BJ (cell line): ENCODE measurements at regions not wholly inside any gene's neighbourhood (a gene's known extent, or its start where the extent isn't known, plus 50 kb on each side); places are given as distances from the start of the nearest gene placed in this dataset.

Experiments
- CTCF ChIA-PET: fragments of 350-600 bp; formaldehyde crosslinking; extraction: SDS; loops from one replicate; lab custom pipeline; 2021; ENCODE audit warnings: antibody characterized with exemption, inconsistent platforms; lab: Yijun Ruan, JAX
- POLR2A ChIA-PET: fragments of 300-600 bp; sonication (Branson Sonifier 250); formaldehyde crosslinking; extraction: SDS; loops from one replicate; lab custom pipeline; 2021; ENCODE audit warnings: antibody characterized with exemption; lab: Charles Lee
- DNase-seq: peaks from one replicate; pipeline ENCODE4 v3.0.0-alpha.2; 2011; ENCODE audit warnings: low read depth
- H3K27me3 ChIP-seq: 2 replicates; pipeline ENCODE4 v1.6.0; 2011; ENCODE audit warnings: low read length; ENCODE audit not compliant: control insufficient read depth, insufficient read depth
- H3K36me3 ChIP-seq: 2 replicates; pipeline ENCODE4 v1.5.1; 2011; ENCODE audit warnings: low read length; ENCODE audit not compliant: control insufficient read depth, insufficient read depth
- H3K4me3 ChIP-seq: 2 replicates; pipeline ENCODE4 v1.5.1; 2011; ENCODE audit warnings: low read depth, mild to moderate bottlenecking, control low read depth, low read length
- TF ChIP-seq, protein P1 (sequence below): IDR thresholded peaks from 2 replicates; pipeline ENCODE4 v1.5.1; 2011; ENCODE audit warnings: low read depth, mild to moderate bottlenecking, control low read depth, inconsistent platforms, low read length, moderate library complexity; ENCODE audit not compliant: insufficient read depth

DNA sequence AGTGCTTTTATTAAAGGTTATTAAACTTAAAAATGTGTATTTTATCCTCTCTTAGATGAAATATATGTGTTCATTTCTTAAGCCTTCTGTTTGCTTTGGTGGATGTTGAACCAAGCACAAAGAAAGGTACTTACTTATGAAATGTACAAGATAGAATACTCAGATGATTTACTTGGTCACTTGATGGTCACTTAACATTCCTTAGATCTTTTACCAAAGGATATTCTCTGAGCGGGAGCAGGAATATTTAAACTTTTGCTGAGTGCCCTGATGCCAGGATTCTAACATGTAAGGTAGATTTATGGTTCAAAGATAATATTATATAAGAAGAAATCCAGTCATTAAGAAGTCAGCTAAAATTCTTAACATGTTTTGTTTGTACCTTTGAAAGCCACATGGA lies 193.5 kb upstream of the ZEB2 start:
- Histone ChIP-seq H3K27me3 (no peaks in the 10 kb centered on the region), H3K36me3 (no peaks in the 10 kb centered on the region), H3K4me3 (no peak overlapping the region)
- DNase-seq = no peak
- ChIA-PET POLR2A (no interaction called here), CTCF (no interaction called here)
- TF ChIP-seq, protein P1, sequence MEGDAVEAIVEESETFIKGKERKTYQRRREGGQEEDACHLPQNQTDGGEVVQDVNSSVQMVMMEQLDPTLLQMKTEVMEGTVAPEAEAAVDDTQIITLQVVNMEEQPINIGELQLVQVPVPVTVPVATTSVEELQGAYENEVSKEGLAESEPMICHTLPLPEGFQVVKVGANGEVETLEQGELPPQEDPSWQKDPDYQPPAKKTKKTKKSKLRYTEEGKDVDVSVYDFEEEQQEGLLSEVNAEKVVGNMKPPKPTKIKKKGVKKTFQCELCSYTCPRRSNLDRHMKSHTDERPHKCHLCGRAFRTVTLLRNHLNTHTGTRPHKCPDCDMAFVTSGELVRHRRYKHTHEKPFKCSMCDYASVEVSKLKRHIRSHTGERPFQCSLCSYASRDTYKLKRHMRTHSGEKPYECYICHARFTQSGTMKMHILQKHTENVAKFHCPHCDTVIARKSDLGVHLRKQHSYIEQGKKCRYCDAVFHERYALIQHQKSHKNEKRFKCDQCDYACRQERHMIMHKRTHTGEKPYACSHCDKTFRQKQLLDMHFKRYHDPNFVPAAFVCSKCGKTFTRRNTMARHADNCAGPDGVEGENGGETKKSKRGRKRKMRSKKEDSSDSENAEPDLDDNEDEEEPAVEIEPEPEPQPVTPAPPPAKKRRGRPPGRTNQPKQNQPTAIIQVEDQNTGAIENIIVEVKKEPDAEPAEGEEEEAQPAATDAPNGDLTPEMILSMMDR = no peak

DNA sequence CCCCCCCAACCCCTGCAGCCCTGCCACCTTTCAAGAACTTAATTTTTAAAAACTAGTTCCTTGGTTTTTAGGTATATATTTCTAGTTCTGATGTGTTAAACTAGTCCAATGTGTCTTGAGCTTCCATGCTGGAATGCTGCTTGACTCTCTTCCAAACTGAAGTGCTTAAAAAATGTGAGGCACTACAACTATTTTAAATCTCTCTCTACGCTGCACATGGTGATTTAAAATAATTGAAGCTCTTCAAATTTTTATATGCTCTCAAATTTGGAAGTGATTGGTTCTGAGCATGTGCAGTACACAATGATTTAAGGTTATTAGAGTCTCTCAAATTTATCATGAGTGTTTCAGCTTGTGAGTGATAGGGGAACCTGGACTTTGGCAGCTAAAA lies 192.6 kb upstream of the ZEB2 start:
- Histone ChIP-seq H3K27me3 (no peaks in the 10 kb centered on the region), H3K36me3 (no peaks in the 10 kb centered on the region), H3K4me3 (no peak overlapping the region)
- TF ChIP-seq, protein P1 = no peak
- DNase-seq = no peak
- ChIA-PET POLR2A (interaction anchor here (0.6 to 0.7 kb wide), 3 partner anchors 146 to 1600 kb away, joined by 3 to 9 read pairs (median 7); no protein-coding TSS in a partner anchor), CTCF (no interaction called here)

GRCh38 chr2:144711630-144712549 lies 192.0 kb upstream of the ZEB2 start:
- TF ChIP-seq, protein P1 = no peak
- H3K27me3 ChIP-seq = no peaks in the 10 kb centered on the region
- ChIA-PET CTCF (no interaction called here), POLR2A (interaction anchor here (0.6 to 0.7 kb wide), 3 partner anchors 146 to 1601 kb away, joined by 3 to 9 read pairs (median 7); no protein-coding TSS in a partner anchor)
- no peak for DNase-seq
- no peaks in the 10 kb centered on the region for H3K36me3 ChIP-seq
- no peak overlapping the region for H3K4me3 ChIP-seq

DNA sequence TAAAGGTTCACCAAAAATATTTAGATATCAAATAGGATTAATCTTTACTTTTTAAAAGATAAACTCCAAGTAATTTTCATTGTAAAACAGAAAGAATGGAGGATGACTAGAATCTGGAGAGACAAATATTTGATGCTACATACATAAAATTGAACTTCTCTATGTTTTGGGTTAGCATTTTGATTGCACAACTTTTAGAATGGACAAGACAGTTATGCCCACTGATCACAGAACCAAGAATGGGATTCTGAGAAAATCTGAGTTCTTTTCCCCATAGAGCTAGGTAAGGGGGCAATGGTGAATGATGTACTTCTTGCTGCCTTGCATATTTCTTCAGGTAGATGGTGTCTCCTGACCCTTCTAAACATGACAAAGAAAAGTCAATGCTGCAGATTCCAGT lies 191.2 kb upstream of the ZEB2 start:
- no peak for DNase-seq
- Histone ChIP-seq H3K36me3 (no peaks in the 10 kb centered on the region), H3K27me3 (no peaks in the 10 kb centered on the region), H3K4me3 (no peak overlapping the region)
- TF ChIP-seq, protein P1 = no peak
- POLR2A ChIA-PET = no interaction called here
- CTCF ChIA-PET = no interaction called here

- no peak overlapping the region for H3K4me3 ChIP-seq
- ChIA-PET CTCF (no interaction called here), POLR2A (no interaction called here)
- no peak for DNase-seq
- H3K27me3 ChIP-seq = no peaks in the 10 kb centered on the region
- TF ChIP-seq, protein P1 = no peak
- H3K36me3 ChIP-seq = no peaks in the 10 kb centered on the region
Observed at GRCh38 chr2:144708626-144709025, 188.7 kb upstream of the ZEB2 start.
